ENCODE measurements at regions not wholly inside any gene's neighbourhood (a gene's known extent, or its start where the extent isn't known, plus 50 kb on each side); places are given as distances from the start of the nearest gene placed in this dataset.
"Not testable (repeated sequence)": the region's sequence is repeated elsewhere in the genome, so short reads cannot be mapped to it uniquely, and the experiment has no call there.

DNA sequence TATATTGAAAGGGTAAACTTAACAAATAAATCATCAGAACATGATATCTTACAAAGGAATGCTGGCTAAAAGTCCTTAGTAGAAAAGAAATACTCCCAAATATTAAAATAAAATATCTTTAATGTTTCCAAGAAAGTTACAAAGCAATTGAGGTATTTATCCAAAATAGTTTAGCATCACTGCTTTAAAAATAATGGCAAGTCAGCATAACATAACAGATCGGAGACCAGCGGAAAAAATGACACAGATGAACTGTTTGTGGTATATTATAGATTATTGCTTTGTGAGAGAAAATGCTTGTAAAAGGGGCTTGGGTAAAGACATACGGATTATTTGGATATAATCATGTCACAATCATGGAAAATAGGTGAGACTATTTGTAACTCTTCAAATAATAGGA lies 168.5 kb upstream of the TEX13C start:
- Histone ChIP-seq H2AFZ (ENCODE audit: low read depth) (no peak overlapping the region), H3K4me3 (IDR thresholded peaks at IDR 0.05; ENCODE audit: insufficient read depth, low read depth, low read length) (no peak overlapping the region), H3K27me3 (ENCODE audit: insufficient read depth, low read depth) (no peaks in the 10 kb centered on the region), H4K20me1 (ENCODE audit: insufficient read depth) (no peaks in the 10 kb centered on the region), H3K4me1 (ENCODE audit: low read depth, poor library complexity, severe bottlenecking) (no peaks in the 10 kb centered on the region), H3K36me3 (ENCODE audit: insufficient read depth) (no peaks in the 10 kb centered on the region), H3K27ac (no peak overlapping the region), H3K4me2 (no peak overlapping the region), H3K9ac (no peak overlapping the region), H3K79me2 (ENCODE audit: insufficient read depth, low read depth) (no peaks in the 10 kb centered on the region)
- no peak for TF ChIP-seq CTCF (conservative IDR thresholded peaks at IDR 0.05; ENCODE audit: low read depth, low read length)

- Histone ChIP-seq H3K4me3 (IDR thresholded peaks at IDR 0.05; ENCODE audit: insufficient read depth, low read depth, low read length) (no peak overlapping the region), H3K79me2 (ENCODE audit: insufficient read depth, low read depth) (no peaks in the 10 kb centered on the region), H3K9ac (no peak overlapping the region), H3K27ac (no peak overlapping the region), H3K27me3 (ENCODE audit: insufficient read depth, low read depth) (no peaks in the 10 kb centered on the region), H2AFZ (ENCODE audit: low read depth) (no peak overlapping the region), H4K20me1 (ENCODE audit: insufficient read depth) (no peaks in the 10 kb centered on the region), H3K4me2 (no peak overlapping the region), H3K4me1 (ENCODE audit: low read depth, poor library complexity, severe bottlenecking) (no peaks in the 10 kb centered on the region), H3K36me3 (ENCODE audit: insufficient read depth) (no peaks in the 10 kb centered on the region)
- no peak for TF ChIP-seq CTCF (conservative IDR thresholded peaks at IDR 0.05; ENCODE audit: low read depth, low read length)
Measured at GRCh38 chrX:125152011-125152410, 167.7 kb upstream of the TEX13C start.

DNA sequence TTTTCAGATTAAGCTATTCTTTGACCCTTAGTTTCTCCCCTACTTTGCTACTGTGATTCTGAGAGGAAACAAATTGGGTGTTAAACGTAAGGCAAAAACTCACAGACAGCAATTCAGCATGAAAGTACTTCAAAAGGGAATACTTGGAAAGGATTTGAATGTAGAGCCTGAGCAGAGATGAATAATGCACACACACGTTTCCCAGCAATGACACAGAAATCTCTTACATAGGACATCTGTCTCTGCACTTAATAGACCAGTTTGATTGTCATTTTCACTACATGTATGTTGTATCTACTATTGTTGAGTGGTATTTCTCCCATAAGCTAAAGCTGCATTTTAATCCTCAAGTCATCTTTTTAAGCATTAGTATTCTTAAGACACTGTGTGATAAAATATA lies 166.1 kb upstream of the TEX13C start:
- H2AFZ ChIP-seq (ENCODE audit: low read depth) = no peak overlapping the region
- H3K79me2 ChIP-seq (ENCODE audit: insufficient read depth, low read depth) = no peaks in the 10 kb centered on the region
- H3K4me2 ChIP-seq = no peak overlapping the region
- no peaks in the 10 kb centered on the region for H4K20me1 ChIP-seq (ENCODE audit: insufficient read depth)
- no peak overlapping the region for H3K27ac ChIP-seq
- no peak for TF ChIP-seq CTCF (conservative IDR thresholded peaks at IDR 0.05; ENCODE audit: low read depth, low read length)
- no peak overlapping the region for H3K9ac ChIP-seq
- H3K27me3 ChIP-seq (ENCODE audit: insufficient read depth, low read depth) = no peaks in the 10 kb centered on the region
- H3K4me3 ChIP-seq (IDR thresholded peaks at IDR 0.05; ENCODE audit: insufficient read depth, low read depth, low read length) = no peak overlapping the region
- no peaks in the 10 kb centered on the region for H3K4me1 ChIP-seq (ENCODE audit: low read depth, poor library complexity, severe bottlenecking)
- H3K36me3 ChIP-seq (ENCODE audit: insufficient read depth) = no peaks in the 10 kb centered on the region

DNA sequence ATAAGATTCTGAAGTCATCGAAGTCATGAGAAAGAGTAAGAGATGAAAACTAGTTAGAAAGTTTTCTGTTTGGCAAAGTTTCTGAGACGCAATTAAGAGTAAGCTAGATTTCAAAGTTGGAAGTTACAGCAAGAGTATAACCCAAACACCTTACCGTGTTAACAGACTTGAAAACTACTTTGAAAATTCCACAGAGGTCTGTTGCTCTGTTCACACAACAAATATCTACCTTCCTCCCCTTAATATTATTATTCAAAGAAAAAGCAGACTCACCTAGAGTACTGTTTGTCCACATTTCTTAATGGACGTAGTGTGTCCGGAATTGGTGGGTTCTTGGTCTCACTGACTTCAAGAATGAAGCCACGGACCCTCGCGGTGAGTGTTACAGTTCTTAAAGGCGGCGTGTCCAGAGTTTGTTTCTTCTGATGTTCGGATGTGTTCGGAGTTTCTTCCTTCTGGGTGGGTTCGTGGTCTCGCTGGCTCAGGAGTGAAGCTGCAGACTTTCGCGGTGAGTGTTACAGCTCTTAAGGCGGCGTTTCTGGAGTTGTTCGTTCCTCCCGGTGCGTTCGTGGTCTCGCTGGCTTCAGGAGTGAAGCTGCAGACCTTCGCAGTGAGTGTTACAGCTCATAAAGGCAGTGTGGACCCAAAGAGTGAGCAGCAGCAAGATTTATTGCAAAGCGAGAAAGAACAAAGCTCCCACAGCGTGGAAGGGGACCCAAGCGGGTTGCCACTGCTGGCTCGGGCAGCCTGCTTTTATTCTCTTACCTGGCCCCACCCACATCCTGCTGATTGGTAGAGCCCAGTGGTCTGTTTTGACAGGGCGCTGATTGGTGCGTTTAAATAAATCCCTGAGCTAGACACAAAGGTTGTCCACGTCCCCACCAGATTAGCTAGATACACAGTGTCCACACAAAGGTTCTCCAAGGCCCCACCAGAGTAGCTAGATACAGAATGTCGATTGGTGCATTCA lies 165.1 kb upstream of the TEX13C start:
- not testable (repeated sequence) for H4K20me1 ChIP-seq (ENCODE audit: insufficient read depth); H3K4me3 ChIP-seq (IDR thresholded peaks at IDR 0.05; ENCODE audit: insufficient read depth, low read depth, low read length); H2AFZ ChIP-seq (ENCODE audit: low read depth); H3K4me2 ChIP-seq; H3K36me3 ChIP-seq (ENCODE audit: insufficient read depth); H3K27me3 ChIP-seq (ENCODE audit: insufficient read depth, low read depth); H3K27ac ChIP-seq; H3K79me2 ChIP-seq (ENCODE audit: insufficient read depth, low read depth); H3K9ac ChIP-seq; H3K4me1 ChIP-seq (ENCODE audit: low read depth, poor library complexity, severe bottlenecking)

GRCh38 chrX:125155296-125156033 lies 164.2 kb upstream of the TEX13C start:
- not testable (repeated sequence) for H3K36me3 ChIP-seq (ENCODE audit: insufficient read depth); H2AFZ ChIP-seq (ENCODE audit: low read depth); H3K9ac ChIP-seq

More at GRCh38 chrX:125155296-125156033, 164.2 kb upstream of the TEX13C start:
- not testable (repeated sequence) for H4K20me1 ChIP-seq (ENCODE audit: insufficient read depth); H3K79me2 ChIP-seq (ENCODE audit: insufficient read depth, low read depth); H3K4me1 ChIP-seq (ENCODE audit: low read depth, poor library complexity, severe bottlenecking); H3K4me3 ChIP-seq (IDR thresholded peaks at IDR 0.05; ENCODE audit: insufficient read depth, low read depth, low read length); H3K27ac ChIP-seq; H3K27me3 ChIP-seq (ENCODE audit: insufficient read depth, low read depth); H3K4me2 ChIP-seq

Data from KMS-11 (cell line).